HuH-7.5 (cell line): ENCODE measurements at regions not wholly inside any gene's neighbourhood (a gene's known extent, or its start where the extent isn't known, plus 50 kb on each side); places are given as distances from the start of the nearest gene placed in this dataset.
"Not testable (repeated sequence)": the region's sequence is repeated elsewhere in the genome, so short reads cannot be mapped to it uniquely, and the experiment has no call there.

ENCODE experiments used
- DNase-seq: peaks from one replicate; pipeline ENCODE4 v3.0.0; 2011; ENCODE audit warnings: low spot score

DNA sequence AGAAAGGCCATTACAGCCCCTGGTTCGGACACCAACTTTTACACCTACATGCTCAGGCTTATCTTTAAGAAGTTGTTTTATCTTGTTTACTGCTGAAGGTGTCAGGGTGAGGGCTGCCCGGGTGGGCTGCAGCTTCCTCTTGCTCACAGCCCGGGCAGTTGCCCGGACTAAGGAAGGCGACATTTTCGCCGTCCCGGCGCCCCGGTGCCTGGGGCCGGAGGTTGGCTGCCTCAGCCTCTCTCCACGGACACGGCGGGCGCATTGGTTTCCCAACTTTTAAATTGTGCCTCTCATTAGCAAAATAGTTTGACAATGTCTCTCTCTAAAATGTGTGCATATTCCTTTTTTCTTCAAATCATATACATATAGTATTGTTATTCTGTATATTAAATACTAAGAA is 198.5 kb downstream of the LRRC70 start:
- not testable (repeated sequence) for DNase-seq

DNA sequence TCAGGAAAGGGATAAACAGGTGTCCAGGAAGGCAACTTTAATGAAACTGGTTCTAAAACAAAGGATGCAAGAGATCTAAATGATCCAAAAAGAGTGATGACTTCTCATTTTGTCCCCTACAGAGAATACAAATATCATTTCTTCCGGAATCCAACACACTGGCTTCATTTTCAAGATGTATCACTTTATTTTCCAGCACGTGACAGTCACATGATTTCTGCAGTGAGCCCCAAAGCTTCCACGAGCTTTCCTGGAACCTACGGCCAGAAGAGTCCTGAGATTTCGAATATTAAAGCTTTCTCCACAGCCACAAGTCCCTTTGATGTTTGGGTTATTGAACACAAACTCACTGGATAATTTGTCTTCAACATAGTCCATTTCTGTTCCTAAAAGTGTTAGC is 198.0 kb downstream of the LRRC70 start:
- DNase-seq: not testable (repeated sequence)

DNA sequence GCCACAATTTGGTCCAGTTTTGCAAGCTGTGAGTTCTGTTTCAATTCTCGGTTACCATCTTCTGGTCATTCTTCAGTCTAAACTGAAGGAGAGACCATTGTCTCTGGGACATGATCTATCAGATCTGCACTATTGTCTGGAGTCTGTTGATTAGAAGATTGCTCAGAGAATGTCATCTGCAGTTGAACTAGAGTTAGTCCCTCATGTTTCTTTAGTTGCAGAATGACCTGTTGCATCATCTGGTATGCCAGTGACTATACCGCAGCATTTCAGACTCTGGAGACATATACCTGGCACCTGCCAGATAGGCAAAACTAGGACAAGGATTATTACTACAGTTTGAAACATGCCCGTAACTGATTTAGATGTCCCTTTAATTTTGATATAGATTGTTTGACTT is 194.8 kb downstream of the LRRC70 start:
- no peak for DNase-seq

DNA sequence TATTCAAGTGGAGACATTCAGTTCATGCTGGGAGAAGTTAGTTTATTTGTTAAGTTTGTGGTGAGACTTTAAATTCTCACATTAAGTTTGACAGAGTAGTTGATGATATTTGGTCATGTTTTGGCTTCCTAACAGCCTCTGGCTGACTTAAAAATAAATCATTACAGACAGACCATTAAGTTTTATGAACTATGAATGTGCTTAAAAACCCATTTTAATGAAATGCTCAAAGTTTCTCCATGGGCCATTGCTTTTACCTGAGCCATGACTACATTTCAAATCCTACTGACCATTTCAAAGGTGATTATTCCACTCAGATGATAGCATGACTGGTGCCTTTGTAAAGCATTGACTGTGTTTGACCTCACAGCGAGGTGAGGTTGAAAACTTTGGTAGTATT is 192.7 kb downstream of the LRRC70 start:
- no peak for DNase-seq

DNA sequence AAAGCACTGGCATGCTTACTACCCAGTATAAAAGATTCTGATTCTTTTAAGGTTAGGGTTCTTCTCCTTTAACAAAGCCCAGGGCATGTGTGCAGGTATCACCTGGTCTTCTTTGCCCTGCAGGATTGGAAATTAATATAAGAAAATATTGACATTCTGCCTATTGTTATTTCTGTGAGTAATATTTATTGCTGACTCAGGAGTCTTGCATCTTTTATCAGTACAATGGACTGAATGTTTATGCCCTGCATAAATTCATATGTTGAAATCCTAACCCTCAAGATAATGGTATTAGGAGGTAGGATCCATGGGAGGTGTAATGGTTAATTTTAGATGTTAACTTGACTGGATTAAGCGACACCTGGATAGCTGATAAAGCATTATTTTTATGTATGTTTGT is 189.0 kb downstream of the LRRC70 start:
- DNase-seq: no peak

DNA sequence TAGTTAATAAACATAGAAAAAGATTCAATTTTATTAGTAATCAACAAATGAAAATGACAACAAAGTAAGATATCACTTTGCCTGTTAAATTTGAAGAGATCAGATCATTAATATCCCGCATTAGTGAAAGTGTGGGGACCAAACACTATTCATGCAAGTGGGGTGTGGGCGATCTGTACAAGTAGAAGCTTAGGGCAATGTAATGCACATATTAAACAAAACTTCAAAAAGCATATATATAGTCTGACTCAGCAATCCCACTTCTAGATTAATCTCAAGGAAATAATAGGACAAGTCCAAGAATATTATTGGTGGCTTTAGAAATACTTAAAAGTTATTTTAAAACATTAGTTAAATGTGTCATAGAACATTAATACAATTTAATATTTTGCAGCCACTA is 188.5 kb downstream of the LRRC70 start:
- DNase-seq: no peak

DNA sequence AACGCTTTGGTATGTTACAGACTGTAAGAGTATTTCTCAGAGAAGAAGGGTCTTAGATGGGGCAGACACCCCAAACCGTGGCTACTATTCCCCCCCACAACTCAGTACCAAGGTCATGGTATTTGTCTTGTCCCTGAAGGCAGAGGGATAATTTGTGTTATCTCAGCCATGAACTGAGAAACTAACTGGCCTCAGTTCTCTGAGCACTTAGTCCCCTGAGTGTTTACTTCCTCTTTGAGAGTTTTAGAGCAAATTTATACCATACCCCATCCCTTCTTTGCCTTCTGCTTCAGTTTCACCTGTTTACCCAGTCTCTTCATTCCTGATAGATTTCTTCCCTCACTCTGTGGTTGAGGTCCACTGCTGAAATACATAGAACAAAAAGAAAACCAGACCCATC is 183.9 kb downstream of the LRRC70 start:
- no peak for DNase-seq

DNA sequence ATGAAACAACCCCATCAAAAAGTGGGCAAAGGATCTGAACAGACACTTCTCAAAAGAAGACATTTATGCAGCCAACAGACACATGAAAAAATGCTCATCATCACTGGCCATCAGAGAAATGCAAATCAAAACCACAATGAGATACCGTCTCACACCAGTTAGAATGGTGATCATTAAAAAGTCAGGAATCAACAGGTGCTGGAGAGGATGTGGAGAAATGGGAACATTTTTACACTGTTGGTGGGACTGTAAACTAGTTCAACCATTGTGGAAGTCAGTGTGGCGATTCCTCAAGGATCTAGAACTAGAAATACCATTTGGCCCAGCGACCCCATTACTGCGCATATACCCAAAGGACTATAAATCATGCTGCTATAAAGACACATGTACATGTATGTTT is 179.1 kb downstream of the LRRC70 start:
- not testable (repeated sequence) for DNase-seq

DNA sequence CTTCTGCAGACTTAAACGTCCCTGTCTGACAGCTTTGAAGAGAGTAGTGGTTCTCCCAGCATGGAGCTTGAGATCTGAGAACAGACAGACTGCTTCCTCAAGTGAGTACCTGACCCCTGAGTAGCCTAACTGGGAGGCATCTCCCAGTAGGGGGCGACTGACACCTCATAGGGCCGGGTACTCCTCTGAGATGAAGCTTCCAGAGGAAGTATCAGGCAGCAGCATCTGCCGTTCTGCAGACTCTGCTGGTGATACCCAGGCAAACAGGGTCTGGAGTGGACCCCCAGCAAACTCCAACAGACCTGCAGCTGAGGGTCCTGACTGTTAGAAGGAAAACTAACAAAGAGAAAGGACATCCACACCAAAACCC is 174.4 kb downstream of the LRRC70 start:
- DNase-seq: not testable (repeated sequence)

DNA sequence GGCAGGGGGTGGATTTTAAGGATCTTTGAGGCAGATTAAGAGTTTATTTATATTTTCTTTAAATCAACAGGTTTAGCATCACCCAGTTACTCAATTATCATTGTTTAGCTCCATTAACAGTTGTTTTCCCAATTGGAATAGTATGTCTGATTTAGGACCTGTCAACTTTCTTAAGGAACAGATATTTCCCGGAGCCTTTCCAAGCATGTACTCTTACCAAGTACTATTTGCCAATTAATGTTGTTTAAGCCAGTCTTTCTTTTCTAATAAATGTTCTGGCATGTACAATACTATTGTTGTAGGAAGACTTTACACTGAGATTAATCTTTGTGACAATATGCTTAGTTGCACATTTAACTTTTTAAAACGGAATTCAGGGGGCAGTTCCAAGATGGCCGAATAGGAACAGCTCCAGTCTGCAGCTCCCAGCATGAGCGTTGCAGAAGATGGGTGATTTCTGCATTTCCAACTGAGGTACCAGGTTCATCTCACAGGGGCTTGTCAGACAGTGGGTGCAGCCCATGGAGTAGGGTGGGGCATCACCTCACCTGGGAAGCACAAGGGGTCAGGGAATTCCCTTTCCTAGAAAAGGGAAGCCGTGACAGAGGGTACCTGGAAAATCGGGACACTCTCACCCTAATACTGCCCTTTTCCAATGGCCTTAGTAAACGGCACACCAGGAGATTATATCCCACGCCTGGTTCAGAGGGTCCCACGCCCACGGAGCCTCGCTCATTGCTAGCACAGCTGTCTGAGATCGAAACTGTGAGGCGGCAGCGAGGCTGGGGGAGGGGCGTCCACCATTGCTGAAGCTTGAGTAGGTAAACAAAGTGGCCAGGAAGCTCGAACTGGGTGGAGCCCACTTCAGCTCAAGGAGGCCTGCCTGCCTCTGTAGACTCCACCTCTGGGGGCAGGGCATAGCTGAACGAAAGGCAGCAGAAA is 173.7 kb downstream of the LRRC70 start:
- DNase-seq: not testable (repeated sequence)

DNA sequence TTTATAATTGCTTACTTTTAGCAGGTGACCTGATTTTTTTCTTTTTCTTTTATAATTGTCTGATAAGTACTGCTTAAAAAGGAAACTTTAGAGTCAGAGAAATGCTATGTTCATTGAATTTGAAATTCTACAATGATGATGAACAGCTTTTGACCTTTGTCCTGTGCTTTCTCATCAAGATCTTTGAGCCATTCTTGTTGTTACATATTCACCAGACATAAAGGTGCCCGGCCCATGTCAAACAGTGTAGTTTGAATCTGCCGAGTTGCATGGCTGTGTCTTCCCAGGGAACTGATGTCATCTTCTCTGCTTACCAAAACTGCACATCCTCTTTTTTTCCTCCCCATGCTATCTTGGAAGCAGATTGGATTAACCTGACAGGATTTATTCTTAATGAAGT is 163.6 kb downstream of the LRRC70 start:
- peak; percentile 23 for DNase-seq

DNA sequence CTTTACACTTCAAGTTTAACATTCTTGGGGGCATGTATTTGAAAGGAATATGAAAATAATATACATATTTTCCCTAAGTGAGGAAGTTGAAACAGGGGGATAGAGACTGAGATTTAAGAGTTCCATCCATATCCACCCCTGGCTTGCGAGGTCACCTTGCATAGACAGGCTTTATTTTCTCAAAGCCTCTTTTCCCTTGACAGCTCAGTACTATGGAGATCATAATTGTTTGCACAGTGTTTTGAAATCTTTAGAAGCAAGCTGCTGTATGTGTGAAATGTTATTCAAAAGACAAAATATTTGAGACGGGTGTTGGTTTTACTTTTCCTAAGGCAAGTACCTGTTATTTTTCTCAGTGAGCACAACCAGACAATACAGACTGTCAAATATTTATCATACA is 163.1 kb downstream of the LRRC70 start:
- no peak for DNase-seq

DNA sequence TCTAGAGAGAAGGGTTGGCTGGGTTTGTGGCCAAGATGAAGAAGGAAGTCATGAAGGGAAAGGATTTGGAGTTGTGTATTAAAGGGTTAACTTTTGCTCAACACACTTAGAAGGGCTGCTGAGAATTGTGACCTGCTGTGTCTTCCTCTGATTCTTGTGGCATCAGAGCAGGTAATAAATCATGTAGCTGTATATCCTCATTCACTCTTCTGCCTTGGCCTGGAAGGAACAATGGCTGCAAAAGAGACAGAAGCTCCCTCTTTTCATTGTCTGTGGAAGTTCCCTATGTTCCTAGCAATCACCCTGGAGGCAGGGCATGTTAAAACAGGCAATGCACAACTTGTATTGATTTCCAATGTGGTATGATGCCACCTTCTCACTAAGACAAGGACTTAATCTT is 159.1 kb downstream of the LRRC70 start:
- DNase-seq: no peak

DNA sequence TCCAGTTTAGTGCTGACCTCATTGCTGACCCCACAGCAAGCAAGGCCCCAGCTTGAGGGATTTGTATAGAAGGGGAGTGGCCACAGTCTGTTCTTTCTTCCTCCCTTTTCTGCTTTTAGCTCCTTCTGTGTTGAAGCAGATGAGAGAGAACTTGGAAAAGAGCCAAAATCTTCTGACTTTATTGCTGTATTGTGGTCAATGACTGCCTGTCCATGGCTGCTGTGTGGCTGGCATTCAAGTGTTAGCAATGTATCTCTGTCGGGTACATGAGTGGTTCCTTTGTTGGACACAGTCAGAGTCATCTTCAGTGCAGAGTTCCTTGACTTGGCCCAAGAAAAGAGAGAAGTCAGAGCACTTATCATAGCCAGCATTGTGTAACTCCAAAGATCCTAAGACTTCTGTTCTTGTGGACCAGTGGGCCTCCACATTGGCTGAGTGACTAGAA is 154.1 kb downstream of the LRRC70 start:
- no peak for DNase-seq

DNA sequence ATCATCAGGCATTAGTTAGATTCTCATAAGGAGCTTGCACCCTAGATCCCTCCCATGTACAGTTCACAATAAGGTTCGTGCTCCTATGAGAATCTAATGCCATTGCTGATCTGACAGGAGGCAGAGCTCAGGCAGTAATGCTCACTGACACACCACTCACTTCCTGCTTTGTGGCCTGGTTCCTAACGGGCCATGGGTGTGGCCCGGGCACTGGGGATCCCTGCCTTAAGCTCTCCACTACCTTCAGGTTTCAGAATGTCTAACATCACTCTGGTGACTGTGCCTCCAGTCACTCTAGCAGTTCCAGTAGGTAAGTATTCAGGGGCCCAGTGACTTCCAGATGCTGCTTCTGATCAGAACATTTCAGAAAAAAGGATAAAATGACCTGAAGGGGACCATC is 152.4 kb downstream of the LRRC70 start:
- DNase-seq: no peak

DNA sequence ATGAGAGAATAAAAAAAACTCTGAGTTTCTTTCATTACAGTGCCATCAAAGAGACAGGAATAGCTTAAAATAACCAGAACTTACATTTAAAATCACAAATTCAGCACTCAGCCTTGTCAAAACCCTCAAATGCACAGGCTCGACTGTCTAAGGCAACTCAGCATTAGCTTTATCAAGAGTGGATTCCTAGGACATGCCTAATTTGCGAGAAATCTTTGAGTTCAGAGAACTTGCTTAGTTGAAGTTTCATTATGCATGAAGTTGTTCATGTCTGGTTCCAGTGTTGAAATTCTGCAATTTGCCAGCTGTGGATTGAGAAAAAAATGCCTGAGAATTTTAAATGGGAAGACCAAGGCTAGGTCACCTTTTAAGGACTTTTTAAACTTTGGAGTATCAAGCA is 151.1 kb downstream of the LRRC70 start:
- no peak for DNase-seq

DNA sequence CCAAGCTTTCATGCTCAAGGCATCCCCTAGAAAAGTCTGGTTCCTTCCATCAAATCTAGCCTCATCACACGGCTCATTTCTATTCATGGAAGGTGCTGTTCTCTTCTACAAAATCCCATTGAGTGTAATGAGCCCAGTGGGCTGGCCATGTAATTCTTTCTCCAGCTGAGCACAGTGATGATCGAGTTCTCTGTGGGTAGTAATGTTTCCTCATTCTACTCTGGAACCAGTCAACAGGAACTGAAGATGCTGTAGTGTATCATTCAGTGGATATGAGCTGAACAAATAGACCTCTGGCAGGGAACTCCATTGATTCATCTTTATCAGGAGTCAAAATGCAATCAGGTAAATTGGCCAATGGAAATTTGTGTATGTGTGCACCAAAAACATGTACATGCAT is 149.2 kb downstream of the LRRC70 start:
- DNase-seq: no peak

DNA sequence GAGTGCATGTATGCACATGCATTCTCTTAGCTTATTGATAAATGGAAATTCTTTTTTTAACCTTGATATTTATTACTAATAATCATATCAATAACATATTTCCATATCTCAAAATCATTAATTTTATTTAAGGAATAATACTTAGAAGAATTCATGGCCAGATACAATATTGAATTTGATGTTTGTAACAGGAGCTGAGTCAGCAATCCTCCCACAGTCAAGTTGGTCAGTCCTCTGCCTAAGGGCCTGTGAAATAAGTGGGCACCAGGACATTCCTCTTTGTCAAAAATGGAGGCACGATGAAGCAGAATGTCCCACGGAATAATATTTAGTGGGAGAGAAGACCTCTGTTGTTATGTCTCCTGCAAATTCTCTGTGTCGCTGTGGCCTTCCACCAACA is 148.6 kb downstream of the LRRC70 start:
- DNase-seq: no peak

DNA sequence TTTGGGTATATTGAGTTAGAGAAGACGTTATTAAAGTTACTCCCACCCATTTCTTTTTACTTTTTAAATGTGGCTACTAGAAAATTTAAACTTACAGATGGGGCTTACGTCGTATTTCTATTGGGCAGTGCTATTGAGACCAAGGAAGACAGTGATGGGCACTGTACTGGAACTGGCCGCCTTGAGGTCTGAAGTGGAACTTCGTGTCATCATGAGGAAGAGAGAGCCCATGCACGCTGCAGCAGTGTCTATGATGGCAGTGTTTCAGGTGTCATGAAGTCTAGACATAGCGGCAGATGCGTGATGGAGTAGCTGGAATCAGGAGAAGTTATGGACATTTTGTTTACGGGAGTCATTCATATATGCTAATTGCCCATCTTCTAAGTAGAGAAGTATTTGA is 143.7 kb downstream of the LRRC70 start:
- no peak for DNase-seq

DNA sequence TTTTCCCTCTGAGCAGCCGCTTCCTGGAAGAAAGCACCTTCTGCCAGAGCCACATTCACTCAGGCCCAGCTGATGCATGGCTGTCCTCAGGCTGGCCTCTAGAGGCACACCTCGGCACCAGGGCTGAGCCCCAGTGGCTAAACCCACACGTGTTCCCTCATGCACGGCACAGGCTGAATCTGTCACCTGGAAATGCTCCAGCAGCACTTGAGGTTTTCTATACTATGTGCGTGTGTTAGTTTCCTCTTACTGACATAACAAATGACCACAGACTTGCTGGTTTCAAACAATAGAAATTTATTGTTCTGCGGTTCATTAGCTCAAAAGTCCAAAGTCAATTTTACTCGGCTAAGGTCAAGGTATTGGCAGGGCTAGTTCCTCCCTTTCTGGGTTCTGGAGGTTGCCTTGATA is 141.4 kb downstream of the LRRC70 start:
- DNase-seq: peak; percentile 28

DNA sequence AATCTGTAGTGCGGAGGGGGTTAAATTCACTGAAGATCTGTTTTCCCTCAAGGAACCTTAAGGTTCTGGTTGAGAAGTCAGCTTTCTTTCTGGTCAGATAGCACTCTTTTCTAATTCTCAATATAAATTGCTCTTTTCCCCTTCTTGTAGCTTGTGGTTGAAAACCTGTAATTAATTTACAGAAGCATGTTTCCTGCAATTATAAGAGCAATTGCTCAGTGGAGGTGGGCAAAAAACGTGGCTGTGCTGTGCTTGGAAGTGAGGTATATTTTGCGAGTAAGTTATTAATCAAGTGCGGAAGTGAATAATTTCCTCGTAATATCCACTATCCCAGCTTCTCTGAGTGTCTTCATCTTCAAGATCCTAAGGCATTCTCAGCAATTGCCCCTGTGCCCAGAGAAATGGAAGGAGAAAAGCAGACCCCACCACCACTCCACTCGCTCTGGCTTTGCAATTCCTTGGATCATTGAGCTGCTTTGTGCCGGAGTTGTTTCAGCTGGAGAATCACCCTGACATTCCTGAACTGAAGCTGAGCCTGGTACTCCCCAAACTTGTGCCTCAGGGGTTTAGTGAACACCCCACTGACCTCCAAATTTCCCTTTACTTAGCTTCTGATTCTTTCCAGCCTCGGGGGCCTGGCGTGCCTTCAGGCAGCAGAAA is 140.6 kb downstream of the LRRC70 start:
- no peak for DNase-seq

DNA sequence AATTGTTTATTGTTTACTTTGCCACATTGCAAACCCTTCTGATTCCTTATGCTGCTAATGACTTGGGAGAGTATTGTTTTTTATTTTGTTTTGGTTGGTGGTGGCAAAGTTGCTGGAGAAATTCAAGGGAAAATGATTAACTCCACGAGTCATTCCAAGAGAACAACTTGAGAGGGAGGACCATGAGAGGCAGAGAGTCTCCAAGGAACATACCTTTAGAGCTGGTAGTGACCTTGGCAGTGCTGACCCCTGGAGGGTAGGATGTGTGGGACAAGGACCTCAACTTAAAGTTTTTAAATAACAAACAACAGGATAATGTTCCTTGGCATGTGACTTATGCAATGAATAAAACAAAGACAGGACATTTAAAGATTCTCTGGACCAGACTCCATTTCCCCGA is 139.7 kb downstream of the LRRC70 start:
- no peak for DNase-seq

DNA sequence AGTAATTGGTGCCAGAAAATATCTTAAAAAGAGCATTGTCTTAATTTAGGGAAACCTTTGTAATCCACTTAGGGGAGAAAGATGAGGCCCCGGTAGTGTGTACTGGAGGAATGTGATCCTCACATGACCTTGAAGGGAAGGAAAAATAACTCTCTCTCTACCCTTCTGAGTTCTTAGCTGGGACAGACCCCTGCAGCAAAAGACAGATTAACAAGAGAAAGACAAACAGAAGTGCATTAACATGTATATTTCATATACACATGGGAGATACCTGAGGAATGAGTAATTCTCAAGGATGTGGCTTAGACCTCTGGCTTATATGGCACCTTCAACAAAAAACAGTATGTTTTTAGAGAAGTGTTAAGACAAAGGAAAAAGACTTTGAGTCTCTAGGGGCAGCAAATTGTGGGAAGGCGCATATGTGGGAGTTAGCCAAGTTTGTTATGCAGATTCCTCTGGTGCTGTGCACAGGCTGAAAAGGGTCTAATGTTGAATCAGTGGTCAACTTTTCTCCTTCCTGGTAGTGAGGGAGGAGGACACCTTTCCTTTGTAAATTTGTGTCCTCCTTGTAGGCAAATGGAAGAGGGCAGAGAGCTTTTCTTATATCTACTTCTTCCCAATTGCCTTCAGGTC is 138.8 kb downstream of the LRRC70 start:
- DNase-seq: no peak
